ENCODE measurements at regions not wholly inside any gene's neighbourhood (a gene's known extent, or its start where the extent isn't known, plus 50 kb on each side); places are given as distances from the start of the nearest gene placed in this dataset.
"Not testable (repeated sequence)": the region's sequence is repeated elsewhere in the genome, so short reads cannot be mapped to it uniquely, and the experiment has no call there.

DNA sequence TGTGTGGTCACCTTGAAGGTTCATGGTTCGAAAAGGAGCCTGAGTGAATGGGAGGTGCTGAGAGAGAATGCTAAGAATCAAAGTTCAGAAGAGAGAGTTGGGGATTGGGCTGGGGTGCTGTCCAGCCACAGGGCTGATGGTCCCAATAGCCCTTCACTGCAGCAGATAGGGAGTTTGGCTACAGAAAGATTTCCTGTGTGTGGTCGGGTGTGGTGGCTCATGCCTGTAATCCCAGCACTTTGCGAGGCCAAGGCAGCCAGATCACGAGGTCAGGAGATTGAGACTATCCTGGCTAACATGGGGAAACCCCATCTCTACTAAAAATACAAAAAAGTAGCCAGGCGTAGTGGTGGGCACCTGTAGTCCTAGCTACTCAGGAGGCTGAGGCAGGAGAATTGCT lies 547.5 kb downstream of the MN1 start:
- DNase-seq (ENCODE audit: low read depth in 2 of 3, low spot score in 2 of 3), result not testable (repeated sequence)

DNA sequence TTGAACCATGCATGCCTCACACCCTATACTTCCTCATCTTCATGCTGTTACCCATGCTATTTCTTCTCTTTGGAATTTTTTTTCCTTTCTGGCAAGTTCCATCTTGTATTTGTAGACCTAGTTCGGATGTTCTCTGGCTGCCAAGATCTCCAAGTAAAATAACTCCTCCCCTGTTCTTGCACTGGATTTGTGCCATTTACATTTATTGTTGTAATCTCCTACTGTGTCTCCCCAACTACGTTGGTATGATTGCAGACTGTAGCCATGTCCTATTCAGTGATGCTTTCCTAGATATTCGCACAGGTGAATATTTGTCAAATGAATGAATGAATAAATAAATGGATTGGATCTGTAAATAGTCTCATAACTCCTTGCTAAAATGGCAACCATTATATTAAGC lies 546.0 kb downstream of the MN1 start:
- DNase-seq (ENCODE audit: low read depth in 2 of 3, low spot score in 2 of 3), result no peak

DNA sequence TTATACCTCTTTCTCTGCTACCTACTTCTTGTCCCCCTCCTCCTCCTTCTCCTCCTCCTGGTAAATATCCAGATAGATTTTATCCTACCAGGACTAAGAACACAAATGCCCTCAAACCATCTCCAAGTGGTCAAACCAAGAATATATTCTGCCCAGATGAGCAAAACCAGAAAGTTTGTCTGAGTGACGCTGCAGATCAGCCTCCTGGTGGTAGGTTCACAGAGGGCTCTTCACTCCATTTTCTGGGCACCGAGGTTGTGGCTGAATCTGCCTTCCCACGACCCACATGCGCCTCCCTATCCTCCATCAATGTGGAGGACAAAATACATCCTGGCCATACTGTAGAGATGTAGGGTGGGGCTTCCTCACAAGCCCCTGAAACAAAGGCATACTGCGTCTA lies 543.6 kb downstream of the MN1 start:
- DNase-seq (ENCODE audit: low read depth in 2 of 3, low spot score in 2 of 3), result no peak

DNA sequence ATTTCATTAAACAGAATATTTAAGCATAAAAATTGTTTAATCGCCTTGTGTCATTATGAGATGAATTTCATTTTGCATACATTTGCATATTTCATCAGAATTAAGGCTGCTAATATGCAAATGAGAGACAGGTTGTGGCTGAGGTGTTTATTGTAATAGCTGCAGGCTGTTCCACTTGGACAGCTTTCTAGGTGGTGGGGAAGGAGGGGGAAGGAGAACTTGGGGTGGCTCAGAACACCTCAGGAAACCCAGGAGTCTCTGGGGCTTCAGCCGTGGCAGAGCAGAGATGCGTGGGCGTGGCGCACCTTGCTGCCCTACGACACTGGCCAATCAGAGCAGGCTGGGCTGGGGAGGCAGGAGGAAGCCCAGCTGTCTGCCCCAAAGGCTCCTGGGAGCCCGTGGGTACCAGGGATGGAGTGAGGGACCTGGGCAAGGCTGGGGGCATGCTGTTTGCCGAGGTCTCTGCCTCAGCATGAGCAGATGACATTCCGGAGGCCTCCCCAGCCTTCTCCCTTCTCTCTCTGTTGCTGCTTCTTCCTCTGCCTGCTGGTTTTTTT lies 542.9 kb downstream of the MN1 start:
- DNase-seq (ENCODE audit: low read depth in 2 of 3, low spot score in 2 of 3), result no peak

DNA sequence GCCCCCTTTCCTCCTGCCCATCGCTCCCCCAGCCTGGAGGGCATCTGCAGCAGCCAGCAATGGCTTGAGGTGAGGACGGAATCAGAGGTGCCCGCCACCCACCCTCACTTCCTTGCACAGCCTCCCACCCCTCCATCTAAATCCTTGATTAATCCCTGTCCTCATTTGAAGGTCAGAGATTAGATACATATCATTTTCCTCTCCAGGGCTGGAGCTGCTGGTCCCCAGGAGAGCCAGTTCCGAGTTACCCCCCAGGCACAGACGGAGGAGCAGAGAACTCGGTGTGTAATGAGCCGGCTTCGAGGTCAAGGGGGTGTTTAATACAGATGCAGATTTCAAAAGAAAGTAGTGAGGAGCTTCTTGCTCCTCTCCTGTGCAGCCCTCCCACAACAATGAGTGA lies 542.1 kb downstream of the MN1 start:
- DNase-seq (ENCODE audit: low read depth in 2 of 3, low spot score in 2 of 3), result no peak

DNA sequence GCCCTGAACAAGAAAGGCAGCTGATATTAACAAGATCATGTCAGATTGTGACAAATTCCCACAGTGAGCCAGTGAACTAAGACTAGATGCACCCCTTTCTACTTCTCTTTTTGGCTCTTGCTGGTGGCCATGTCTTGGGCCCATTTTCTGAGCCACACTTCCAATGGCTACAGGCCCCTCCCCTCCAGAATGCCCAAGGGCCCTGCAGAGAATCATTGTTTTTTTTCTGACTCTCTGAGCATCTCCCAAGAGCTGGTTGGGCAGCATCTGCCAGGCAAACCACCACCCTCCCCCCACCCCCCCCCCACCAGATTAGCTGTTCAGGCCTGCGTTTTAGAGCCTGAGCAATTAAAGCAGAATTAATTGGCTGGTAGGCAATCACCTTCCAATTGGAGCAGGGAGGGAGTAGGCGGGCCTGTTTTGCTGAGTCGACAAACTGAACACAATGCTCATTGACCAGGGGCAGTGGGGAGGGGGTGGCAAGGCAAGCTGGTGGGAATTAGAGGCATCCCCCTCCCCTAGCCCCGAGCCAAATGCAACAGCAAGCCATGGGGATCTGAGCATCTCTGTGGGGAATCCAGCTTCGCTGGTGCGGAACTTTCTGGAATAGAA lies 541.4 kb downstream of the MN1 start:
- no peak for DNase-seq (ENCODE audit: low read depth in 2 of 3, low spot score in 2 of 3)

DNA sequence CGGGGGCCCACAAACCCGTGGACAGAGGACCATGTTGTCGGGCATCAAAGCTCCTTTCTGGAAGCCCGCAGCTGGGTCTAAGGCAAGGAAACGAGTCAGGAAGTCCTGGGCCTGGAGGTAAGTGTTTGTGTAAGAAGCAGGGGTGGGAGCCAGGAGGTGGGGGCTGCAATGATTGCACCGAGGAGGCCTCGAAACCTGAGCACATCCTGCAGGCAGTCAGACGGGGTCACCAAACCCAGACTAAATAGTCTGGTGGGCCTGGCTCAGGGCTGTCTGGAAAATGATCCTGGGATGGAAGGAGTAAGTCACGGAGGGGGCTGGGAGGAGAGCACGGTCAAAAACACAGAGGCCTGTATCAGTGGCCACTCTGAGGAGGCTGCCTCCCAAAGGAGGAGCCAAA lies 539.2 kb downstream of the MN1 start:
- no peak for DNase-seq (ENCODE audit: low read depth in 2 of 3, low spot score in 2 of 3)

DNA sequence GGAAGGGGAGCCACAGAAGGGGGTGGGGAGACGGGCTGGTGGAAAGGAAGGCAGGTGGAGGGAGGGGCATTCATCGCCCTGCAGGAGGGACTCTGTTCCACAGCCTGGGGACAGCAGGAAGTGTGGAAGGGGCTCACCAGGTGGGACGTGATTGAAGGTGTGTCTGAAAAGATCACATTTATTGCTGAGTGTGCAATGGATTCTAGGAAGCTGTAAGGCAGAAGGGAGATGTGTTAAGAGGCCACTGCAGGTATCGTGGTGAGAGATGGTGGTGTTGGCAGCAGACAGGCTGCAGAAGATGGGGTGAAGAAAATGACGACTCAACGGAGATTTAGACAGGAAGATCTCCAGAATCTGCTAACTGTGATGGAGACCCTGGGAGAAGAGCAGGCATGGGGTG lies 537.4 kb downstream of the MN1 start:
- no peak for DNase-seq (ENCODE audit: low read depth in 2 of 3, low spot score in 2 of 3)

DNA sequence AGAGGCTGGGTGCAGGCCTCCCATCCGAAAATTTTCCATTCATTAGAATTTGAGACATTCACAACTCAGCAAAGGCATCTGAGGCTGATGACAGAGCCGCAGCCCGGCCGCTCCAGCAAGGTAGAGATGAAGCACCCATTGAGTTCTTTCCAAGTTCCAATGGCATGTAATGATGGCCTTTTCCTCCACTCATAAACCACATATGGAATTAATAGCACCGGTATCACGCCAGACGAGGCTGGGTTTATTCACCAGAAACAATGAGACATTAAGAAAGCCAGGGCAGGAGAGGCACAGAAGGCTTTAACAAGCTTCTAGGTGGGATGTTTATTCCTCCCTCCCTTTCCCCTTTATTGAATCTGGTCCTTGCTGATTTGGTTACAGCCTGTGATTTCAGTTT lies 534.4 kb downstream of the MN1 start:
- no peak for DNase-seq (ENCODE audit: low read depth in 2 of 3, low spot score in 2 of 3)

DNA sequence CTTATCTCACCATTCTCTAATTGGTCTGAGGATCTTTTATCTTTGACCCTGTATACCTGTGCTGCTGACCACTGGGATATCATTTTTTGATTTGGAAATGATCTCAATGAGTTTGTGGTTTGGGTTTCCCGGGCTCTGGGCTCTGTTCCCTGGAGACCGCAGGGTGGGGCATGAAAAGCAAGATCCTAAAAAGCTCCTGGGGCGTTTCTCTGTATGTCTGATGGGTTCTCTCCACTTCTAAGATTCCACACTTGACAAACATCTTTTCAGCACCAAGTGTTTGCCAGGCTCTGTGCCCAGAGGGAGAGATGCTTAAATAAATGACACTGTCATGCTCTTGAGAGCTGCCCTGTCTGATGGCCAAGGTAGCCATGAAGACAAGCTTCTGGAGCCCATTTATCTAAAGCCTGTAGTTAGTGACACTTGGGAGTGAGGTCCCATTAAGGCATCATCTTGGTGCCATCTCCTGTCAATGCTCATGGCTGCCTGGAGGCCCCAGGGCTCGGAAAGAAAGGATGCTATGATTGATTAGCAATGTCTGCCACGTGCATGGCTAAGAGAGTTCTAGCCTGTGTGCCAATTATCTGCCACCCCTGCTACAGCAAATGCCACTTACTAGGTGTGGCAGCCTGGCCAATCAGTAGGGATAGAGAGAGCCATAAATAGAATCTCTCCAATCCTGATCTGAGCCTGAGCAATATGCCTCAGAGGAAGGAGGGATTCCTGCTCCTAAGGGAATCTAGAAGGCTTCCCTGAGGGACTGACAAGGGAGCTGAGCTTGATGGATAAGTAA lies 531.6 kb downstream of the MN1 start:
- no peak for DNase-seq (ENCODE audit: low read depth in 2 of 3, low spot score in 2 of 3)

DNA sequence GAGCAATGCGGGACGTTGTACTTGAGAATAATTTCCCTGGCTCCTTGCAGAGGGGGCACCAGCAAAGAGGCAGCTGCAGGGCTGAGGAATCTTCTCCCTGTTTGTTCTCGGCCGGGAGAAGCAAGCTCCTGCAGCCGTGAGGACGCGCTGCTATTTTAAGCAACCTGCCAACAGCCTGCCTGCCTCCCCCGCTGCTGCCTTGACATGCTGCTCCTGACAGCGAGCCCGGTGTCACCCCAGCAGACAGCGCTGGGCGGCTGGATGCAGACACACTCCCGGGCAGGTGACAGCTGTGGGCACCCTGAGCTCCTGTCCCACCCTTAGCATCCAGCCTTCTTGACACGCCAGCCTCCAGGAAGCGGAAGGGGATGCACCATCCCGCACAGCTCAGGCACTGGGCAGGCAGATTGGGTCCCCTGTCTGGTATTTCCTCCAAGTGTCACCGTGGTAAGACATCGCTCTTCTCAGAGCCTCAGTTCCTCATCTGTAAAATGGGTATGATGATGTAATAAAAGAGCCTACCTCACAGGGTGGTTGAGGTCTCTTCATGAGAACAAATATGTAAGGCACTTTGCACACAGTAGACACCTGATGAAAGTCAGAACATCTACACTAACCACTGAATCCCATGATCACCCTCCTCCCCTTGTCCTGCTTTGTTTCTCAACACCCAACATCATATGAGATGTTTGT lies 530.6 kb downstream of the MN1 start:
- DNase-seq (ENCODE audit: low read depth in 2 of 3, low spot score in 2 of 3), result no peak

DNA sequence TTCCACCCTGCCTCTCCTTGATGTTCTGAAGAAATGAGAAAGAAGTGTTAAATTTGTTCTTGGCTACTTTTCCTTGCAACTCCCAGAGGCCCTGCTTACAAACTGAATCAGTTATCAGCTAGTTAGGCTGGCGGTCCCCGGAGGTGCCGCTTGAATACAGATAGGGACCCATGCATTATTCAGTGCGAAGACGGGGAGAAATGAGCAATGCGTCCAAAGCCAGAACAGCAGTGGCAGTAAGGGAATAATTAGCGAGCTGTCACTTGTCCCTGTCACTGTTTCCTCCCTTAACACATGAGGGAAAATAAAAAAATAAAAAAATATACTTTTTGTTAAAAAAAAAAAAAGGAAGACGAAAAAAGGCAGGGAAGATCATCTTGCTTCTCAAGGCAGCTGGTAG lies 528.1 kb downstream of the MN1 start:
- DNase-seq (ENCODE audit: low read depth in 2 of 3, low spot score in 2 of 3), result no peak

DNA sequence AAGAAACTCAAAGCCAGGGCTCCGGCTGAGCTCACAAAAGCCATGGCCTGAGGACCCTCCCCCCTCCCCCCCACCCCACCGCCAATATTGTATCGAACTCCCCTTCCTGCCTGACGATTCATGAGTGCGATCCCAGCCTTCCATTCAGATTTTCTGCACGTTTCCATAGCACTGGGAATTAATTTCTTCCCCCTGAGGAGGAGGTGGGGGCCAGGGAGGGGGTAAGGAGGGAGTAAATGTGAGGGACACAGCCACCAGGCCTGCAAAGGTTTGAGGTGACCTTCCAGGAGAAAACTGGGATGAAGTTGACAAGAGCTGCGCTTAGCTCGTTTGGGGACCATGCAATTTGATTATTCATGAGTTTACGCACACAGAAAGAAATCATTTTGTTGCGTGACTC lies 527.7 kb downstream of the MN1 start:
- no peak for DNase-seq (ENCODE audit: low read depth in 2 of 3, low spot score in 2 of 3)

DNA sequence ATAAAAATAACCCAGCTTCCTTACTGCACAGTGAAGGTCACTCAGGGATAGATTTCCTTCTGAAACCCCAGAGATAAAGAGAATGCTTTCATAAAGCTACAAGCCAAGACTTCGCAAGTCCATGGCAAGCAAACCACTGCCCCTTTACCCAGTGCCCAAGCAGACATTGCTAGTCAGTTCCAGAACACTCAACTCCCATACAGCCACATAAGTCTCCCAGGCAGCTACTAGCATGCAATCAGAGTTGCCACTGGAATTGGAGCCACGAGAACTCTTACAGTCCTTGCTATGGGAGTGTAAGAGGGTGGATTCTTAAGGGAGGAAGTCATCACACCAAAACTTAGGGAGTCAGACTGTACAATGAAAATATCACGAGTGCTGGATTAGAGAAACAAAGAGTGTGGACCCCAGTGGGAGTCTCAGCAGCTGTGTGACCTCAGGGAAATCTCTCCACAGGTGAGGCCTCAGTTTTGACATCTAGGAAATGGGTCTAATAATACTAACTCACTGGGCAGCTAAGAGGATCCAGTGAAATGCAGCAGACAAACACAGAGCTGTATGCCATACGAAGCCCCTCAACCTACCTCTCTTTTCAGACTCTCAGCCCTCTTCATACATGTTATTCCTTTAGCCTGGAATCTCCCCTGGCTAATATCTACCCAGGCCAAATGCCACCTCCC lies 526.6 kb downstream of the MN1 start:
- no peak for DNase-seq (ENCODE audit: low read depth in 2 of 3, low spot score in 2 of 3)

DNA sequence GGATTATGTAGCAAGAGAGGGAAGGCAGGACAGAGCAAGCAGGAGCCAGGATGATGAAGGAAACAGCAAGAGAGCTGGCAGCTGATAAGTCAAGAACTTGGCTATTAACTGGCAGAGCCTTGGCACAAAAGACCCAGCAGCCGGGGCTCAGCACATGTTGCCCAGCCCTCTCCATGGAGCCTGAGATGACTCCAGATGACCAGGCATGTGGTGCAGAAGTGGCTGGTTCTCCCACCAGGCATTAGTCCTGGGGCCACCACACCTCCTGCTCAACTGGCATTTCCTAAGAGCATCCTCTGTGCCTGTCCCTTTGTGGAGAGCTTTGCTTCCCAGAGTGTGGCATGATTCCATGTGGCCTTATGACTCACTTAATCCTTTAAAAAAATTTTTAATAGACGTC lies 522.6 kb downstream of the MN1 start:
- no peak for DNase-seq (ENCODE audit: low read depth in 2 of 3, low spot score in 2 of 3)

DNA sequence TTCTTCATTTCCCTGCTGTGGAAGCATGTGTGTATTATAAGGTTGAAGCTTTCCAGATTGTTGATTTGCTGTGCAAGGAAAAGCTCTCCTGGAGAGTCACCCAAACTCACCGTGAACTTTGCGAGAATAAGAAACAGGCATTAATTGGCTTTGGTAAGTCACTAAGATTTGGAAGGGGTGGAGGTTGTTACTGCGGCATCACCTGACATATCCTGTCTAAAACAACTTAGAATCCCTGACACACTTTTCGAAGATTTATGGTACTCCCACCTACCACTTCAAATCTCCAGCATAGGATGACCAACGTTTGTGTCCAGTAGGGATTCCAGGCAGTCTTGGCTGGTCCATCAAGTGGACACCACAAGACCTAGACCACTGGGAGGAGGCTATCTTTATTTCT lies 518.3 kb downstream of the MN1 start:
- DNase-seq (ENCODE audit: low read depth in 2 of 3, low spot score in 2 of 3), result no peak

DNA sequence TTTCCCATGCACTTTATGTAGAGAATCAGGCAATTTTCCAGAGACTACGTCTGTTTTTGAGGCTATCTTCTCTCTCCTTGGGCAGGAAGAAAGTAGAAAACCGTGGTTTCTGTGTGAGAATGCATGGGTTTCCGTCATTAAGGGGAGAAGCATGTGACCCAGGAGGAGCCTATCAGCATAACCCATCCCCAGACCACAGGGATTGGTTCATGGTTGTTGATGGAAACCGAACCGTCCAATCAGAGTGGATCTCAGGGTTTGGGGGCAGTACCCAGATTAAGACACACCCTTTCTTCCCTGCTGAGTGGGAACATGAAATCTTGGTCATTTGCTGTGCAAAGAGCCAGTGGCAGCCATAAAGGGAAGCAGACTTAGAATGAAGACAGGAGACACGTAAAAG lies 517.8 kb downstream of the MN1 start:
- DNase-seq (ENCODE audit: low read depth in 2 of 3, low spot score in 2 of 3), result no peak

DNA sequence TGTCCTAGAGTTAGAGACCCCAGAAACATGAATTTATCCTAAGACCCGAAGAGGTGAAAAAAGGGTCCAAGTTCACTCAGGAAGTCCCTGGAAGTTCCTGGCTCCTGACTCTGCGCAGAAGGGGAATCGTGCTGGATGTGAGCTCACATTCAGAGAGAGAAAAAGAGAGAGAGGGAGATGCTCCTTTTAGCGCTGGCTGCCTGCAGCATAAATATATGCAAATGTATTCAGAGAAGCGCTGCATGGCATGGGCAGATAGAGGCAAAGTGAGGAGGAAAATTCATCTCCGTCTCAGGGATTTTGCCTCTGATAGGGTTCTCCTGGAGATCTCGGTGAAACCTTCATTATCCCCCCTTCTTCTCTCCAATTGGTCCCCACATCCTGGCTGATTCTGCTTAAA lies 517.2 kb downstream of the MN1 start:
- no peak for DNase-seq (ENCODE audit: low read depth in 2 of 3, low spot score in 2 of 3)

DNA sequence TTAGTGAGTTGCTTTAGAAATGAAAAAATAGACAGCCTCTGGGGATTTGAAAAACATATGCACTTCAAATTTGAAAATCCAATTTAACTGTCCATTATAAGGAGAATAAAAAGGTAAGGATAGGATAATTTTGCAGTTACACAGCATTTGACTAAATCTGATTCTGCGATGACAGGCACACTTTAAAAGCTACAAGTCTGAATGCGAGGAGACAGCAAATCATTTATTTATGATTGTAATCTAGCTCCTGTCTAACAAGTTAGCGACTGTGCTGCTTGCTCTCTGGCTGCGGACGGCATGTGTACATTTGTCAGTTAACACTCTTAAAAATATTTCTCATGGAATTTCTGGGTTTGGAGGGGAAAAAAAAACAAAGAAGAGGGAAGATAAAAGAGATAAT lies 514.8 kb downstream of the MN1 start:
- DNase-seq (ENCODE audit: low read depth in 2 of 3, low spot score in 2 of 3), result no peak

DNA sequence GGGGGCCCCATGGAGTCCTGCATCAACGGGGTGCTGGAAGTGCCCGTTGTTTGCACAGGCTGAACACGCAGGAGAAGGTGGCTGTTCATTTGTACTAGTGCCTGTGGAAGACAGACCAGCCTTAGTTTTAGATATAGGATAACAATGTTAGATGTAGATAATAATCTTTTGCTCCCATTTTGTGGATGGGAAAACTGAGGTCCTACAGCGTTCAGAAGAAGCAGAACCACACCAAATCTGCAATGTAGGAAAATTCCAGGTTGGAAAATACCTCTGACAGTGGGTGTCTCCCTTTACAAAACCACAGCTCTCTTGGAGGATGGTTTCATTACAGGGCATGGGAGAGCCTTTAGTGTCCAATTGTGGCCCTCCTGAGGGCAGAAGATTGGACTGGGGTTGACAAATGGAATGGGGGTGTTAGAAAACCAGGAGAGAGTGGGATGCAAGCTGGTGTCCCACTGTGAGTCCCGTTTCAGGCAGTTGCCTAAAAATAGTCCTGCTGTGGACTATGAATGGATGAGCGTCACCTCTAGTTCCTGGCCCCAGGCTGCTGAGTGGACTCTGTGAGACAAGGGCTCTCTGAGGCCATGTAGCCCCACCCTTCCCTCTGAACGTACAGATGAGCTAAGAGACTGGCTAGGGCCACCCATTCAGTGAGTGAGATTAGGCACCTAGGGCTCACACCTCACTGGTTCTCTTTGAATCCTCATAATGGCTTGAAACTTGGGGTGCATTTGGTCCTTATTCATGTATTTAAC lies 508.8 kb downstream of the MN1 start:
- DNase-seq (ENCODE audit: low read depth in 2 of 3, low spot score in 2 of 3), result no peak

Data from hematopoietic multipotent progenitor cell (in vitro differentiated cells).